ENCODE measurements at regions not wholly inside any gene's neighbourhood (a gene's known extent, or its start where the extent isn't known, plus 50 kb on each side); places are given as distances from the start of the nearest gene placed in this dataset.

- no peak for DNase-seq
- TF ChIP-seq, protein P1, sequence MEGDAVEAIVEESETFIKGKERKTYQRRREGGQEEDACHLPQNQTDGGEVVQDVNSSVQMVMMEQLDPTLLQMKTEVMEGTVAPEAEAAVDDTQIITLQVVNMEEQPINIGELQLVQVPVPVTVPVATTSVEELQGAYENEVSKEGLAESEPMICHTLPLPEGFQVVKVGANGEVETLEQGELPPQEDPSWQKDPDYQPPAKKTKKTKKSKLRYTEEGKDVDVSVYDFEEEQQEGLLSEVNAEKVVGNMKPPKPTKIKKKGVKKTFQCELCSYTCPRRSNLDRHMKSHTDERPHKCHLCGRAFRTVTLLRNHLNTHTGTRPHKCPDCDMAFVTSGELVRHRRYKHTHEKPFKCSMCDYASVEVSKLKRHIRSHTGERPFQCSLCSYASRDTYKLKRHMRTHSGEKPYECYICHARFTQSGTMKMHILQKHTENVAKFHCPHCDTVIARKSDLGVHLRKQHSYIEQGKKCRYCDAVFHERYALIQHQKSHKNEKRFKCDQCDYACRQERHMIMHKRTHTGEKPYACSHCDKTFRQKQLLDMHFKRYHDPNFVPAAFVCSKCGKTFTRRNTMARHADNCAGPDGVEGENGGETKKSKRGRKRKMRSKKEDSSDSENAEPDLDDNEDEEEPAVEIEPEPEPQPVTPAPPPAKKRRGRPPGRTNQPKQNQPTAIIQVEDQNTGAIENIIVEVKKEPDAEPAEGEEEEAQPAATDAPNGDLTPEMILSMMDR (IDR thresholded peaks at IDR 0.05; ENCODE audit: borderline replicate concordance) = no peak
- intact Hi-C loops (cut with micrococcal nuclease) = no loop called here
- H3K4me1 ChIP-seq = no peaks in the 10 kb centered on the region
- H3K27ac ChIP-seq (replicated peaks) = no peak overlapping the region
- H3K27me3 ChIP-seq (ENCODE audit: low read depth) = no peaks in the 10 kb centered on the region
- no peak overlapping the region for H3K4me3 ChIP-seq
- no peaks in the 10 kb centered on the region for H3K36me3 ChIP-seq
- no peaks in the 10 kb centered on the region for H3K9me3 ChIP-seq (replicated peaks)
These were observed 483.8 kb downstream of the NUP35 start for GRCh38 chr2:183607995-183608394.

DNA sequence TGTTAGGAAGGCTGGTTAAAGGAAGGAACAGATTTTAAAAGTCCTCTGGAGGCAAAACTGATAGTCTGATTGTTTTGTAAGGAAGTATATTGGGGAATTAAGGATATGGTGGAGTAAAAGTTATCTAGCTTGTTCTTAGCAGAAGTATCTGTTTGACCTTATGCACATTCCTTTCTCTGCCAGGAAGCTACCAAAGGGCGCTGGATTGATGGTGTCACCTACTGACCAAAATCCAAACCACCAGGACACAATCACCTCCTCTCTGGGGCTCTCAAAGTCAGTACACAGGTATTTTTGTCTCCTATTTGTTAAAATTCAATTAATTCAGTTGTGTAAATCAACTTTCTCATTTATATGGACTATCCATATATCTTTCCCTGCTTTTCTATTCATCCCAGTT lies 484.5 kb downstream of the NUP35 start:
- H3K27ac ChIP-seq (replicated peaks) = no peak overlapping the region
- no peaks in the 10 kb centered on the region for H3K27me3 ChIP-seq (ENCODE audit: low read depth)
- no peaks in the 10 kb centered on the region for H3K9me3 ChIP-seq (replicated peaks)
- TF ChIP-seq, protein P1 (IDR thresholded peaks at IDR 0.05; ENCODE audit: borderline replicate concordance) = no peak
- no peak for DNase-seq
- no peak overlapping the region for H3K4me3 ChIP-seq
- intact Hi-C loops (cut with micrococcal nuclease) = no loop called here
- H3K36me3 ChIP-seq = no peaks in the 10 kb centered on the region
- H3K4me1 ChIP-seq = peaks cover 2% of the 10 kb centered on the region

DNA sequence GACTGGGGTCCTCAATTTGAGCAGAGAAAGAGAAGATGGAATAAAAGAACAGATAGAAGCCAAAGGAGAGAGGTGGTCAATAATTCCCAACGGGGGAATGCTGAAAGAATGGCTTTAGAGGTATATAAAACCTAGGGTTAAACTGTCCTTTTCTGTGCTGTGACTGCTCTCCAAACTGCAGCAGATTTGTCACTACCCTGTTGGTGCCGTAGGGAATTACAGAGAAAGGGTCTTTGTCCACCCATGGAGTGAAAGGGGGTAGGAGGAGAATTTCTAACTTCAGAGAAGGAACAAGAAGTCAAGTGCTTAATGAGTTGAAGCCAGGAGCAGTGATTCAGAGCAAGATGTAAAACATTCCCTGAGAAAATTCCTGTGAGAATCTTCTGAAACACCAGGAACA lies 486.5 kb downstream of the NUP35 start:
- Histone ChIP-seq H3K27ac (replicated peaks) (no peak overlapping the region), H3K36me3 (no peaks in the 10 kb centered on the region), H3K4me1 (peaks cover 9% of the 10 kb centered on the region), H3K9me3 (replicated peaks) (no peaks in the 10 kb centered on the region), H3K4me3 (no peak overlapping the region), H3K27me3 (ENCODE audit: low read depth) (no peaks in the 10 kb centered on the region)
- intact Hi-C loops (cut with micrococcal nuclease) = no loop called here
- TF ChIP-seq, protein P1 (IDR thresholded peaks at IDR 0.05; ENCODE audit: borderline replicate concordance) = no peak
- DNase-seq = no peak

GRCh38 chr2:183614799-183615435 lies 490.7 kb downstream of the NUP35 start:
- TF ChIP-seq, protein P1 (IDR thresholded peaks at IDR 0.05; ENCODE audit: borderline replicate concordance) = no peak
- DNase-seq = peak; percentile 32

DNA sequence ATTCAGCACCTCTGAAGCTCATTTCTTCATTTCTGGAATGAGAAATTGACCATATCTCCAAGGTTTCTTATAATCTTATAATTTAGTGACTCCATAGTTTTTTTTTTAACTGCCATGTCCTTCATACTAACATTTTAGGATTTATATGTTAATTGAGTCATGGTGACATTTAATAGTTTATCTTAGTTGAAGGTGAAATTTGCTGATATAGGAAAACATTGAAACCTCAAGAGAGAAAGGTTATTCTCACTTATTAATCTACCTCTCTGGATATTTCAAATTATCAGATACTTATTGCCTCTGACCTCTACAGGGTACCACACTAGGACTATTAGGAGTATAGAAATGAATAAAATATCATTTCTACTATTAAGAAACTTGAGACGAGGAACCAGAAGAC lies 499.0 kb downstream of the NUP35 start:
- H3K27ac ChIP-seq (replicated peaks) = no peak overlapping the region
- no peaks in the 10 kb centered on the region for H3K36me3 ChIP-seq
- no peak overlapping the region for H3K4me3 ChIP-seq
- no peaks in the 10 kb centered on the region for H3K27me3 ChIP-seq (ENCODE audit: low read depth)
- H3K9me3 ChIP-seq (replicated peaks) = peaks cover 10% of the 10 kb centered on the region
- TF ChIP-seq, protein P1 (IDR thresholded peaks at IDR 0.05; ENCODE audit: borderline replicate concordance) = no peak
- intact Hi-C loops (cut with micrococcal nuclease) = no loop called here
- no peak for DNase-seq
- no peaks in the 10 kb centered on the region for H3K4me1 ChIP-seq

More at GRCh38 chr2:183614799-183615435, 490.7 kb downstream of the NUP35 start:
- Histone ChIP-seq H3K27me3 (ENCODE audit: low read depth) (no peaks in the 10 kb centered on the region), H3K27ac (replicated peaks) (peak overlapping the region; percentile 87), H3K9me3 (replicated peaks) (peaks cover 21% of the 10 kb centered on the region), H3K36me3 (no peaks in the 10 kb centered on the region), H3K4me3 (peak overlapping the region; percentile 33), H3K4me1 (peaks cover 9% of the 10 kb centered on the region)
- intact Hi-C loops (cut with micrococcal nuclease) = no loop called here

Data from left ventricle myocardium inferior (tissue), 1 donor.